Effector memory CD8-positive, alpha-beta T cell (primary cell): ENCODE measurements at regions not wholly inside any gene's neighbourhood (a gene's known extent, or its start where the extent isn't known, plus 50 kb on each side); places are given as distances from the start of the nearest gene placed in this dataset.

ENCODE experiments used
- ATAC-seq: fragments of 150-1000 bp; cut with Tn5 transposase; replicated peaks from 2 replicates; pipeline ENCODE4 v1.10.0; 2021; ENCODE audit warnings: mild to moderate bottlenecking, moderate library complexity
- DNase-seq, 3 experiments: peaks; one replicate each; pipeline ENCODE4 v3.0.0; 2021
- H3K27ac Mint-ChIP-seq, 2 donors: one replicate each; pipeline ENCODE4 v1.8.0; 2022; ENCODE audit warnings: mild to moderate bottlenecking in 2 of 2, mixed read lengths in 2 of 2, moderate library complexity in 2 of 2
- H3K27me3 Mint-ChIP-seq, 2 donors: one replicate each; pipeline ENCODE4 v1.8.0; 2022; ENCODE audit warnings: mixed read lengths in 2 of 2
- H3K36me3 Mint-ChIP-seq: one replicate; pipeline ENCODE4 v1.8.0; 2022; ENCODE audit warnings: mild to moderate bottlenecking, moderate library complexity, mixed read lengths; ENCODE audit not compliant: insufficient read depth
- H3K4me1 Mint-ChIP-seq, 2 donors: one replicate each; pipeline ENCODE4 v1.8.0; 2022; ENCODE audit warnings: low read depth in 2 of 2, mixed read lengths in 2 of 2
- H3K4me3 Mint-ChIP-seq, 2 donors: one replicate each; pipeline ENCODE4 v1.8.0; 2022; ENCODE audit warnings: mild to moderate bottlenecking in 2 of 2, mixed read lengths in 2 of 2, moderate library complexity in 2 of 2
- H3K9me3 Mint-ChIP-seq, 2 donors: one replicate each; pipeline ENCODE4 v1.8.0; 2022; ENCODE audit warnings: mixed read lengths in 2 of 2

- H3K9me3 Mint-ChIP-seq: no peaks in the 10 kb centered on the region
- no peak overlapping the region for H3K27ac Mint-ChIP-seq
- no peak for ATAC-seq
- H3K4me1 Mint-ChIP-seq: no peaks in the 10 kb centered on the region
- no peak overlapping the region for H3K4me3 Mint-ChIP-seq
- DNase-seq: no peak
- peaks cover 26 to 39% of the 10 kb centered on the region in 2 donors for H3K27me3 Mint-ChIP-seq
- H3K36me3 Mint-ChIP-seq: no peaks in the 10 kb centered on the region
Observed at GRCh38 chr12:47577206-47577989, 128.4 kb downstream of the RPAP3 start.

GRCh38 chr12:47576289-47576945 lies 129.4 kb downstream of the RPAP3 start:
- Mint-ChIP-seq H3K4me3 (no peak overlapping the region), H3K9me3 (no peaks in the 10 kb centered on the region), H3K36me3 (no peaks in the 10 kb centered on the region), H3K4me1 (no peaks in the 10 kb centered on the region), H3K27ac (no peak overlapping the region), H3K27me3 (peaks cover 26 to 38% of the 10 kb centered on the region in 2 donors)
- no peak for ATAC-seq
- DNase-seq: no peak

DNA sequence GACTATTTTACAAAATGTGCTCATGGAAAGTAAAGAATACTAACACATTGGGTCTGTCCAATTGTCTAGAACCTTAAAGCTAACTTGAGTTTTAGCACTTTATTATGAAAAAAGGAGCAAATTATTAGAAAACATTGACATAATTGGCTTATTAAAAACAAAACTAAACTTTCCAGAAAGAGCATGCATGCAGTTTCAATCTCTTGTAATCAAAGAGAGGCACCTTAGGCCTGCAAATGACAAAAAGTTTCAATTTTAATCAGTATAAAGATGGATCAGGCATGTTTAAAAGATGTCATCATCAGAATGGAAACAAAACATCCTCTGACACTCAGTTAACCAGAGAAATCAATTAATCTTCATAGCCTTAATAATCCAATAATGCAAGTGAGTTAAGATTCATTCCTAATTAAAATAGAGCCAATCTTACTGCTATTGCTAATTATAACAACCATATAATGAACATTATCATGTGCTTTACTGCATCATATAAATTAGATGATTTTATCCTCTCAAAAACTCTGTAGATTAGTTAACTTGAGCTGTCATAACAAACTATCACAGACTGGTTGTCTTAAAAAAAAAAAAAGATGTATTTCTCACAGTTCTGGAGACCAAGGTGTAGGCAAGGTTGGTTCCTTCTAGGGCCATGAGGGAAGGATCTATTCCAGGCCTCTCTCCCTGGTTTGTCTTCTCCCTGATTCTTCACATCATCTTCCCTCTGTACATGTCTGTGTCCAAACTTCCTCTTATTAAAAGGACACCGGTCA lies 131.4 kb downstream of the RPAP3 start:
- ATAC-seq (no peak), DNase-seq (no peak)
- no peak overlapping the region for H3K4me3 Mint-ChIP-seq
- H3K27ac Mint-ChIP-seq: no peak overlapping the region
- peaks cover 32 to 38% of the 10 kb centered on the region in 2 donors for H3K27me3 Mint-ChIP-seq
- H3K4me1 Mint-ChIP-seq: no peaks in the 10 kb centered on the region
- no peaks in the 10 kb centered on the region for H3K9me3 Mint-ChIP-seq
- no peaks in the 10 kb centered on the region for H3K36me3 Mint-ChIP-seq

DNA sequence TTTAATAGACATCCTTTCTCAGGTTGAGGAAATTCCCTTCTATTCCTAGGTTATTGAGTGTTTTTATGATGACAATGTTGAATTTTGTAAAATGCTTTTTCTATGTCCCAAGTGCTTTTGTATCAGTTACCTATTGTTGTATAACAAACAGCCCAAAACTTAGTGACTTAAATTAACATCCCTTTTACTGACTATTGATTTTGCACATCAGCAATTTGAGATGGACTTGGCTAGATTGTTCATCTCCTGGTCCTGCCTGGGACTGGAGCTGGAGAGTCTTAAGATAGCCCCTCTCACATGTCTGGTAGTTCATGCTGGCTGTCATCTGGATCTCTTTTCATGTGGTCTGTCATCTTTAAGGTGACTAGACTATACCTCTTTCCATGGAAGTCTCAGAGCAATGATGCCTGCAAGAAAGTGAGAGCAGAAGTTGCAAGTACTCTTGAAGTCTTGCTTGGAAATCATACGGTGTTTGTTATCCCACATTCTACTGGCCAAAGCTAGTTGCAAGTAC lies 132.6 kb downstream of the RPAP3 start:
- H3K36me3 Mint-ChIP-seq: no peaks in the 10 kb centered on the region
- H3K27ac Mint-ChIP-seq: no peak overlapping the region
- DNase-seq (no peak), ATAC-seq (no peak)
- peaks cover 28 to 29% of the 10 kb centered on the region in 2 donors for H3K27me3 Mint-ChIP-seq
- H3K4me3 Mint-ChIP-seq: no peak overlapping the region
- H3K4me1 Mint-ChIP-seq: no peaks in the 10 kb centered on the region
- H3K9me3 Mint-ChIP-seq: no peaks in the 10 kb centered on the region

GRCh38 chr12:47570151-47570550 lies 135.7 kb downstream of the RPAP3 start:
- DNase-seq (no peak), ATAC-seq (no peak)
- Mint-ChIP-seq H3K4me1 (no peaks in the 10 kb centered on the region), H3K4me3 (no peak overlapping the region), H3K27me3 (peaks cover 18 to 19% of the 10 kb centered on the region in 2 donors), H3K27ac (no peak overlapping the region), H3K9me3 (no peaks in the 10 kb centered on the region), H3K36me3 (no peaks in the 10 kb centered on the region)

GRCh38 chr12:47562201-47562600 lies 143.6 kb downstream of the RPAP3 start:
- Mint-ChIP-seq H3K4me1 (no peaks in the 10 kb centered on the region), H3K9me3 (no peaks in the 10 kb centered on the region), H3K27me3 (peaks cover 17 to 24% of the 10 kb centered on the region in 2 donors), H3K4me3 (no peak overlapping the region), H3K36me3 (no peaks in the 10 kb centered on the region), H3K27ac (no peak overlapping the region)
- no peak for ATAC-seq
- DNase-seq: no peak

- no peak for ATAC-seq
Observed at GRCh38 chr12:47561746-47562145, 144.1 kb downstream of the RPAP3 start.

GRCh38 chr12:47560415-47560814 lies 145.4 kb downstream of the RPAP3 start:
- Mint-ChIP-seq H3K9me3 (no peaks in the 10 kb centered on the region), H3K4me1 (no peaks in the 10 kb centered on the region), H3K36me3 (peaks cover 2% of the 10 kb centered on the region), H3K27ac (no peak overlapping the region), H3K4me3 (no peak overlapping the region), H3K27me3 (peaks cover 9 to 26% of the 10 kb centered on the region in 2 donors)
- no peak for ATAC-seq
- DNase-seq: no peak

More at GRCh38 chr12:47561746-47562145, 144.1 kb downstream of the RPAP3 start:
- H3K9me3 Mint-ChIP-seq: no peaks in the 10 kb centered on the region
- no peaks in the 10 kb centered on the region for H3K4me1 Mint-ChIP-seq
- H3K27ac Mint-ChIP-seq: no peak overlapping the region
- DNase-seq: no peak
- H3K4me3 Mint-ChIP-seq: no peak overlapping the region
- H3K27me3 Mint-ChIP-seq: peaks cover 12 to 26% of the 10 kb centered on the region in 2 donors
- H3K36me3 Mint-ChIP-seq: no peaks in the 10 kb centered on the region

- no peak overlapping the region for H3K4me3 Mint-ChIP-seq
- peaks cover 9 to 28% of the 10 kb centered on the region in 2 donors for H3K27me3 Mint-ChIP-seq
- peaks cover 3% of the 10 kb centered on the region for H3K36me3 Mint-ChIP-seq
- DNase-seq (no peak), ATAC-seq (no peak)
- H3K27ac Mint-ChIP-seq: no peak overlapping the region
- H3K4me1 Mint-ChIP-seq: peaks cover 2 to 4% of the 10 kb centered on the region in 2 donors
- H3K9me3 Mint-ChIP-seq: peaks cover 0 to 3% of the 10 kb centered on the region in 2 donors
Observed at GRCh38 chr12:47558625-47559345, 147.0 kb downstream of the RPAP3 start.

DNA sequence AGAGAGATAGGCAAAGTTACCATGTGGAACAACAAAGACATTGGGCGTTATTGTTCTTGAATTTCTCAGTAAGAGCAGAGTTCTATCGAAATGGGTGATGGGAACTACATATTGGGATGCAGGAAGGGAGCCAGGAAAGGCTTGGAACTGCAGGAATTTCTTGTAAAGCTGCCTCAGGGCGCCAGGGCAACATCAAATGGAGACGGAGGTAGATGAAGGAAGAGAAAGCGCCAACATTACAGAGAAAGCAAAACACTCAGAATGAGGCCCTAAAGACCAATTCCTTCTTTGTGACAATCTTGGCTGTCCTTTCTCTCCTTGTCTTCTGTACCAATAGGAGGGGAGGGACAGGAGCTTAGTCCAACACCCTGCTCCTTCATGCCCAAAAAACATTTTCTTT lies 148.4 kb downstream of the RPAP3 start:
- DNase-seq: no peak
- no peak overlapping the region for H3K4me3 Mint-ChIP-seq
- no peak overlapping the region for H3K27ac Mint-ChIP-seq
- ATAC-seq: no peak
- peaks cover 2 to 4% of the 10 kb centered on the region in 2 donors for H3K4me1 Mint-ChIP-seq
- peaks cover 3% of the 10 kb centered on the region for H3K36me3 Mint-ChIP-seq
- peaks cover 4 to 10% of the 10 kb centered on the region in 2 donors for H3K9me3 Mint-ChIP-seq
- H3K27me3 Mint-ChIP-seq: peaks cover 9 to 33% of the 10 kb centered on the region in 2 donors

DNA sequence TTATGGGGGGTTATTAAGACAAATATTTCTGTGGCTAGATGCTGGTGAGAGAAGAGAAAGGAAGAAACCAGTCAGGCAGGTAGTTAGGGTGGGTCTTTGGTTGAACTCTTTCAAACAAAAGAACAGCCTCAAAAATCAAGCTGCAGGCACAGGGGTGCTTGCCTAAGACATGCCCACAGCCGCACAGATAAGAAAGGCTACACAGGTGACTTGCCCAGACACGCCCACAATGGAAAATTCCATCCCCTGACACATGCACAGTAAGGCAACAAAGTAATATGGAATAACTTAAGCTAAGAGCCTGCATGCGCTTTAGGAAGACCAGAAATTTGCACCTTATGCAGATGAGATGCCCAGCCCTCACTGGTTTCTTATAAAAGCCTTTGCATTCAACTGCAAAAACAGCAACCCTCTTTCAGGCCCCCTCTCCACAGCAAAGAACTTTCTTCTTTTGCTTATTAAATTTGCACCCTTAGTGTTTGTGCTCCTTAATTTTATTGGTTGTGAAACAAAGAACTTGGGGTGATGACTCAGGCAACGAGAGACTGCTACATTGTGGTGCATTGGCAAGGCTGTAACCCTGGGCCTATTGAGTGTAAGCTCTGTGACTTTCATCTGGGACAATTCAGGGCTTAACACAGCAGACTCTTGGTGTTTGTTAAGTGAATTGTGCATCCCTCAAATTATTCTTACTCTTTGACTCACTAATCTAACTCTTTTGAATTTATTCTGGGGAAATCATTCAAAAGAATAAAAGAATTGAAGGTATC lies 149.4 kb downstream of the RPAP3 start:
- no peak for ATAC-seq
- Mint-ChIP-seq H3K36me3 (peaks cover 3% of the 10 kb centered on the region), H3K27me3 (peaks cover 9 to 28% of the 10 kb centered on the region in 2 donors), H3K9me3 (peaks cover 4 to 10% of the 10 kb centered on the region in 2 donors), H3K27ac (no peak overlapping the region), H3K4me1 (peaks cover 2 to 4% of the 10 kb centered on the region in 2 donors), H3K4me3 (no peak overlapping the region)
- DNase-seq: no peak

DNA sequence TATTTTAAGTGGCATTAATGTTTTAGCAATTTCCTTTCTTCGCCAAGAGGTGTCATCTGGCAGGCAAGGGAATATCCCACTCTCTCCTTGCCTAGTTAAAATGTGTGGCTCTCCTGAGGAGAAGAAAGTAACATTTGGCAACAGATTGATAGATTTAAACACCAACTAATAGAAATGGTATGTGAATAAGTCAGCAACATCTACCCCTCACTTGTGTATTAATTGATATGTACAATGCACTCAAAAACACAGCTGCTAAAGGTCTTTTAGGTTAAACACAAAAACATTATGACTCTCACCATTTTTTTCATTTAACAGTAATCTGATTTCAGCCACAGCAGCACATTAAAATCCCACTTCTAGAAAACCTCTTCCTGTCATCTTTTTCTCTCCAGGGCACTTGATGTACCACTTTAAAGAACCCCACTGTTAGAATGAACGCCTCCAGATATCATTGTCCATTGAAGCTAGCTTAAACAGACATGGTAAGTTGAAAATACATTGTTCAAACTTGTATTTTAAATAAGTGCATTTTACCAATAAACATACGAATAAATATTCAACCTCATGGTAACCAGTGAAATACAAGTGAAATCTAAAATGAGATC lies 151.7 kb downstream of the RPAP3 start:
- no peak for DNase-seq
- Mint-ChIP-seq H3K36me3 (peaks cover 3% of the 10 kb centered on the region), H3K9me3 (peaks cover 4 to 10% of the 10 kb centered on the region in 2 donors), H3K4me1 (peaks cover 2 to 4% of the 10 kb centered on the region in 2 donors), H3K27me3 (peaks cover 21 to 33% of the 10 kb centered on the region in 2 donors), H3K27ac (no peak overlapping the region), H3K4me3 (no peak overlapping the region)
- no peak for ATAC-seq
